HG02678 (cell line): ENCODE measurements at regions not wholly inside any gene's neighbourhood (a gene's known extent, or its start where the extent isn't known, plus 50 kb on each side); places are given as distances from the start of the nearest gene placed in this dataset.
"Not testable (repeated sequence)": the region's sequence is repeated elsewhere in the genome, so short reads cannot be mapped to it uniquely, and the experiment has no call there.

Source experiments
- ATAC-seq: cut with Tn5 transposase; IDR thresholded peaks from one replicate; pipeline ENCODE4 v1.9.1; 2021; ENCODE audit warnings: mild to moderate bottlenecking, moderate library complexity; ENCODE audit not compliant: unreplicated experiment

DNA sequence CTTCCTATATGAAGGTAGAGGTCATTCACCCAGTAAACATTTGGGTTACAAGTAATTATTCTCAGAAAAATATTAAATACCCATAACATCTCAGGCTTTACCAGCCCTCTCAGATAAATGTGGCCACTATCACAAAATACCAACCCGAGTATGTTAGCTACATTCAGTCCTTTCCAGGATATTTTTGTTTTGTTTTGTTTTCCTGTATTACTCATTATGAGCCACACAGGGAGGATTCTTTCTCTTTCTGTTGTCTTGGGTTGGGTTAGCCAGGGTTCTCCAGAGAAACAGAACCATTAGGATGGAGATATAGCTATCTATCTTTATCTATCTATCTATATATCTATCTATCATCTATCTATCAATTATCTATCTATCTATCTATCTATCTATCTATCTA, 947.6 kb upstream of the MDGA2 start:
- no peak for ATAC-seq

DNA sequence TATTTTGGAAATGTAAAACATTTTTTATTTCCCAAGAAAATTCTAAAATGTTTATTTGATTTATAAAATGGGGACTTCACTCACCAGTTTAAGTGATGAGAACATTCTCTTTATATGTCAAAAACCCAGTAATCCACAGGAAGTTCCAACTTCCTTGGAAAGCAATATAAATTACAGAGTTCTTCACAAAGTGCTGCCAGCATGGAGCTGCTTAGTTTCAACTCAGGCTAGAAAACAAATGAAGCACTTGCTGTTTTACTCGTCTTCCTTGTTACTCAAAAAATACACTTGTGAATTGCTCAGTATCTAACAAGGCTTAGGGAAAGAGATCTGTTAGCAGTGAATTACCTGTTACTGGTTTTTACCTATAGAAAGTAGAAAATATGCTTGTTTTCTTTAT, 942.7 kb upstream of the MDGA2 start:
- ATAC-seq = no peak

DNA sequence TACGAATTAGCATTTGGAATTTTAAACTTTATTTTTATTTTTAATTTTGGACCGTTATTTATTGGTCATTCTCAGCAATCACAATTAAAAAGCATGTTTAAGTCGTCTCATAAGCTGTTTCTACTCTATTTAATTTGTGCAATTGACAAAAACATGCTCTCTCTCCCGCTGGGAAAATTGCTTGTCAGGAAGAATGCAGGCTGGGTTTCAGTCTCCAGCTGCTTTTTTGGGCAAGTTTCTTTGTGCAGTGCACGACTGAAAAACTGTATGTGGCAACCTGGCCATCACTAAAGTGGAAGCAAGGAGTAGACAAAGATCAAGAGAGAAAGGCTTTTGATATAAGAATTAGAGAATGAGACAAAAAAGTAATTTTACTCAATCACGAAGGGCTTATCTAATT, 941.5 kb upstream of the MDGA2 start:
- no peak for ATAC-seq

- no peak for ATAC-seq
Observed at GRCh38 chr14:48615618-48616017, 940.2 kb upstream of the MDGA2 start.

- ATAC-seq = no peak
Observed at GRCh38 chr14:48614003-48614402, 938.6 kb upstream of the MDGA2 start.

GRCh38 chr14:48606960-48607359, 931.6 kb upstream of the MDGA2 start:
- not testable (repeated sequence) for ATAC-seq

GRCh38 chr14:48598458-48598857, 923.1 kb upstream of the MDGA2 start:
- no peak for ATAC-seq

- ATAC-seq = no peak
Observed at GRCh38 chr14:48586099-48586498, 910.7 kb upstream of the MDGA2 start.

GRCh38 chr14:48584031-48584430, 908.6 kb upstream of the MDGA2 start:
- ATAC-seq = peak; percentile 58

DNA sequence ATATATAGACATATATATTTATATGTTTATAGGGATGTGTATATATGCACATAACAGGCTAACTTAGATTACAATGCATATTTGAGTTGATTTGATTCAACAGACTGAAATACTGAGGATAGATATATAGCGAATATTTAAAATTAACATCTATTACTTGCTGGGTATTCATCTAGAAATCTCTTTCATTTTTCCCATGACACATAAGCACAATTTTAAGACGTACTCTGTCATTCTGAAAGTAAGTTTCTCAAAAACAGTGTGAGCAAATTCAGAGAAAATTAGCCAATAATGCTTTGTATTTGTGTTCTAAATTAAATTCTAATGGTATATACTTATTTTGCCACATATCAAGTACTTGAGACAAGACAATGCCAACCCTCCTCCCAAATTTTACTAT, 907.5 kb upstream of the MDGA2 start:
- no peak for ATAC-seq

- no peak for ATAC-seq
Observed at GRCh38 chr14:48580692-48581091, 905.3 kb upstream of the MDGA2 start.

DNA sequence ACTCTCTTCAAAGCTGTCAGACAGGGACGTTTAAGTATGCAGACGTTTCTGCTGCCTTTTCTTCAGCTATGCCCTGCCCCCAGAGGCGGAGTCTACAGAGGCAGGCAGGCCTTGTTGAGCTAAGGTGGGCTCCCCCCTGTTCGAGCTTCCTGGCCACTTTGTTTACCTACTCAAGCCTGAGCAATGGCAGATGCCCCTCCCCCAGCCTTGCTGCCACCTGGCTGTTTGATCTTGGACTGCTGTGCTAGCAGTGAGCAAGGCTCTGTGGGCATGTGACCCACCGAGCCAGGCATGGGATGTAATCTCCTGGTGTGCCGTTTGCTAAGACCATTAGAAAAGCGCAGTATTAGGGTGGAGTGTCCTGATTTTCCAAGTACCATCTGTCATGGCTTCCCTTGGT, 900.4 kb upstream of the MDGA2 start:
- ATAC-seq = no peak

GRCh38 chr14:48568688-48569087, 893.3 kb upstream of the MDGA2 start:
- no peak for ATAC-seq

DNA sequence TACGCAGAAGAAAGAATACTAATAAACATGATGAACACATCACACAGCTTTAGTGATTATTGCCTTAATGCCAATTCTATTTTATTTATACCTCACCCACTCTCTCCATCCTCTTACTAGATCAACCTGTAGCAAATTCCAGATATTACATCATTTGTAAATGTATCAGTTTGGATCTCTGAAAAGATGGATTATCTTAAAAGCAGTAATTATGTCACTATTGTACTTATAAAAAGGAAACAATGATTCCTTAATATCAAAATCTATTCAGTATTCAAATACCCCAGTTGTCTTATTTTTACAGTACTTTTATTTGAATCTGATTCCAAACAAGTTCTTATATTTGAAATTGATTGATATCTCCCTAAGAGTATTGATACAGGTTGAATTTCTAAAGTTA, 892.8 kb upstream of the MDGA2 start:
- ATAC-seq = no peak

DNA sequence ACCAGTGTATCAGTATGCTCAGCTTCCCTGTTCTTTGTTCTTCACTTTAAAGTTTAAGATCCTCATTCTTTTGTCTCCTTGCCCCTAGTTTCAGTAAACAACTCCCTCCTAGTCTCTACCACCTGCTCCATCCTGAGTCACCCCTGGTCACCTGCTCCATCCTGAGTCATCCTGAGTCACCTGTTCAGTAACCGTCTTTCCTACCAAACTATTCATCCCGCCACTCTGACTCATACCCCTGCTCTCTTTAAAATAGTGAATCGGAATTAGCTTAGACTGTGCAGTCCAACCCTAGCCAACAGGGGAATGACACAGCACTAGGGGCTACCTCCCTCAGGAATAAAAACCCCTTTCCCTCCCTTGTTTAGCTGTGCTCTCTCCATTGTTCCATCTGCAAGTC, 888.1 kb upstream of the MDGA2 start:
- ATAC-seq = no peak

- ATAC-seq = not testable (repeated sequence)
Observed at GRCh38 chr14:48561438-48561837, 886.0 kb upstream of the MDGA2 start.

DNA sequence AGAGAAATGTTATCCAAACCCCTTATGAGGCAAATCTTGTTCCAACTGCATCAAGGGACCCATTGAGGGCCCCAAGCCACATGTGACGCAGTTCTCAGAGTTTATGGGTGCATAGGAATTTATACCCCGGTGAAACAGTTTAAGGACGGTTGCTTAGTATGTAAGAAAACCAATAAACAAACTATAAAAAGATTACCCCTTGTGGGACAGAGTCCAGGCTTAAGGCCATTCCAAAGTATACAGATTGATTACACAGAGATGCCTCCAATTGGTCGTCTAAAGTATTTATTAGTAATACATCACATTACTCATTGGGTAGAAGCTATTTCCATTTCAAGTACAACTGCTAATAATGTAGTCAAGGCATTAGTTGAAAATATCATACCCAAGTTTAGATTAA, 885.0 kb upstream of the MDGA2 start:
- ATAC-seq = no peak

DNA sequence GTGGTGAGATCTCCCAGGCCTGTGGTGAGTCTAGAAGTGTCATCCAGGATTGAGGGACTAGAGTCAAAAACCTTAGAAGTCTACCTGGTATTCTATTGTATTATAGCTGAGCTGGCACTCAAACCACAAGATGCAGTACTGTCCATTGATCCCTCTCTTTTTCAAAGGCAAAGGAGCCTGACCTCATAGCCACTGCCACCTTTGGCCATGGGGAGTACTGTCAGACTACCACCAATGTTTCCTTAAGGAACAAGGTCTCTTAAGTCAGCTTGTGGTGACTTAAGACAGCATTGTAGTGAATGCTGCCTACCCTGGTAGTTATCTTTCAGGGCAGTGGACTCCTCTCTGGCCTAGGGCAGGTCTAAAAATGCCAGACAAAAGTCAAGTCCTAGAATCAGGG, 878.0 kb upstream of the MDGA2 start:
- no peak for ATAC-seq

- ATAC-seq = no peak
Observed at GRCh38 chr14:48546996-48547395, 871.6 kb upstream of the MDGA2 start.

GRCh38 chr14:48537600-48537999, 862.2 kb upstream of the MDGA2 start:
- no peak for ATAC-seq

DNA sequence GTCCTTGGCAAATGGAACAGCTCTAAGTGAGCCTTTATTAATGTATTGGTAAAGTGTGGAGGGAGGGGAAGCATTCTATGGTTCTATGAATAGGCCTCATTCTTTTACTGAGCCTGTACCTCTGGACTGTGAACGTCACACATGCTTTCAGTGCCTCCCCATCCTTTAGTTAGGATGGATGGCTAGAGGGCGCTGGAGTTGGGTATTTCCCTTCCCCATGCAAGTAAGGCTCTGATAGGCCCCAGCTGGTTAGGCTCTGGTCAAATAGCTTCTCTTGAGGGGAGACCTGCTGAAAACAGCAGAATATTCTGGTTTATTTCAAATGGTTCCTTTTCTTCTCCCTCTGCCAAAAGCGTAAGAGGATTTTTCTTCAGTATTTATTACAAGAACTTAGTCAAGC, 860.9 kb upstream of the MDGA2 start:
- no peak for ATAC-seq

- no peak for ATAC-seq
Observed at GRCh38 chr14:48527832-48528231, 852.4 kb upstream of the MDGA2 start.

DNA sequence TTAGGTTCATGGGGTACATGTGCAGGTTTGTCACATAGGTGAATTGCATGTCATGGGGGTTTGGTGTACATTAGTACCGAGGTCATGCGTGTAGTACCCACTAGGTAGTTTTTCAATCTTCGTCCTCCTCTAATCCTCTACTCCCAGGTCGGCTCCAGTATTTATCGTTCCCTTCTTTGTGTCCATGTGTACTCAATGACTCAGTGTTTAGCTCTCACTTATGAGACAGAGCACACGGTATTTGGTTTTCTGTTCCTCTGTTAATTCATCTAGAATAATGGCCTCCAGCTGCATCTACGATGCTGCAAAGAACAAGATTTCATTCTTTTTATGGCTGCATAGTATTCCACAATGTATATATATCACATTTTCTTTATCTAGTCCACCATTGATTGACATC, 850.9 kb upstream of the MDGA2 start:
- ATAC-seq = no peak

GRCh38 chr14:48504921-48505320, 829.5 kb upstream of the MDGA2 start:
- no peak for ATAC-seq
